HCT116 (cell line): ENCODE measurements at regions not wholly inside any gene's neighbourhood (a gene's known extent, or its start where the extent isn't known, plus 50 kb on each side); places are given as distances from the start of the nearest gene placed in this dataset.
"Not testable (repeated sequence)": the region's sequence is repeated elsewhere in the genome, so short reads cannot be mapped to it uniquely, and the experiment has no call there.

Source experiments
- ATAC-seq: fragments of 200-7000 bp; cut with Tn5 transposase; 2 replicates; pipeline ENCODE4 v1.9.1; 2020; ENCODE audit warnings: mild to moderate bottlenecking, moderate library complexity
- BruUV-seq: library from RNA; stranded (reverse); fragments of 400-500 nt; replicated peaks from 2 replicates; lab custom pipeline; 2021; lab: Mats Ljungman, UMichigan
- CTCF ChIA-PET: fragments of 300-600 bp; sonication (Branson Sonifier 250); formaldehyde crosslinking; loops from one replicate; lab custom pipeline; 2021; ENCODE audit warnings: antibody characterized with exemption; lab: Charles Lee
- POLR2A ChIA-PET: fragments of 300-600, 350-600 bp; sonication (Branson Sonifier 250); formaldehyde crosslinking; loops from one replicate; lab custom pipeline; 2021; ENCODE audit warnings: antibody characterized with exemption; lab: Charles Lee
- RAD21 ChIA-PET, 2 experiments: fragments of 300-600 bp; sonication (Branson Sonifier 250); formaldehyde crosslinking; loops; one replicate each; lab custom pipeline; 2023; ENCODE audit warnings: low total read pairs in 2 of 2; ENCODE audit not compliant: uncharacterized antibody in 2 of 2, unreplicated experiment in 2 of 2, low non-redundant PET in 1 of 2; lab: Charles Lee
- DNase-seq: peaks from one replicate; pipeline ENCODE4 v3.0.0-alpha.2; 2010; ENCODE audit warnings: low read depth, low spot score
- H2AFZ ChIP-seq: fragments of 200-600 bp; shearing (Covaris generic), sonication (generic); 2 replicates; pipeline ENCODE4 v1.6.1; 2017; ENCODE audit warnings: low read depth, mixed run types, mixed read lengths, antibody characterized with exemption, low read length; ENCODE audit not compliant: poor library complexity, severe bottlenecking
- H3K27ac ChIP-seq: 2 replicates; pipeline ENCODE4 v1.5.1; 2012; ENCODE audit warnings: low read depth, low read length
- H3K27me3 ChIP-seq: fragments of 200-600 bp; sonication (generic); 2 replicates; pipeline ENCODE4 v1.6.1; 2016; ENCODE audit warnings: mixed run types, low read length, mixed read lengths; ENCODE audit not compliant: insufficient read depth
- H3K36me3 ChIP-seq, 2 experiments: fragments of 200-500 bp in 1 of 2; fragments of 200-600 bp in 1 of 2; sonication (Bioruptor generic) in 1 of 2; sonication (generic) in 1 of 2; 2 replicates each; pipeline versions ENCODE4 v1.5.1 to v1.6.1; 2014 to 2016; ENCODE audit warnings: low read length in 2 of 2, inconsistent platforms in 1 of 2, mixed read lengths in 1 of 2, mixed run types in 1 of 2; ENCODE audit not compliant: insufficient read depth in 2 of 2, control insufficient read depth in 1 of 2
- H3K4me1 ChIP-seq, 2 experiments: fragments of 200-600 bp in 1 of 2; sonication (generic) in 1 of 2; 2 replicates each; pipeline versions ENCODE4 v1.5.1 to v1.6.1; 2012 to 2017; ENCODE audit warnings: low read length in 2 of 2, inconsistent platforms in 1 of 2, mild to moderate bottlenecking in 1 of 2, mixed read lengths in 1 of 2, mixed run types in 1 of 2, moderate library complexity in 1 of 2; ENCODE audit not compliant: insufficient read depth in 2 of 2, control insufficient read depth in 1 of 2
- H3K4me2 ChIP-seq: fragments of 200-600 bp; sonication (generic); 2 replicates; pipeline ENCODE4 v1.6.1; 2017; ENCODE audit warnings: mixed run types, low read length, mixed read lengths
- H3K4me3 ChIP-seq, 2 experiments: fragments of 200-600 bp in 1 of 2; sonication (generic) in 1 of 2; replicated peaks in 1 of 2; 2 replicates each; pipeline ENCODE4 v1.5.1; 2011 to 2016; ENCODE audit warnings: low read length in 2 of 2, control low read depth in 1 of 2, low read depth in 1 of 2, mild to moderate bottlenecking in 1 of 2, mixed read lengths in 1 of 2, mixed run types in 1 of 2
- H3K79me2 ChIP-seq: fragments of 200-600 bp; sonication (generic); 2 replicates; pipeline ENCODE4 v1.6.1; 2017; ENCODE audit warnings: mild to moderate bottlenecking, mixed run types, low read length, moderate library complexity, mixed read lengths; ENCODE audit not compliant: insufficient read depth
- H3K9ac ChIP-seq: fragments of 200-600 bp; sonication (generic); 2 replicates; pipeline ENCODE4 v1.6.1; 2016; ENCODE audit warnings: low read length, mixed read lengths
- H3K9me2 ChIP-seq: fragments of 200-600 bp; sonication (generic), shearing (Covaris generic); 2 replicates; pipeline ENCODE4 v1.6.1; 2017; ENCODE audit warnings: mixed run types, mild to moderate bottlenecking, moderate library complexity; ENCODE audit not compliant: insufficient read depth
- H3K9me3 ChIP-seq, 2 experiments: fragments of 200-500 bp in 1 of 2; fragments of 200-600 bp in 1 of 2; sonication (Bioruptor generic) in 1 of 2; sonication (generic) in 1 of 2; 2 replicates each; pipeline ENCODE4 v1.6.1; 2014 to 2017; ENCODE audit warnings: low read length in 2 of 2, mixed read lengths in 2 of 2, inconsistent platforms in 1 of 2, low read depth in 1 of 2, mild to moderate bottlenecking in 1 of 2, mixed run types in 1 of 2, moderate library complexity in 1 of 2; ENCODE audit not compliant: control insufficient read depth in 1 of 2, insufficient read depth in 1 of 2
- H4K20me1 ChIP-seq: fragments of 200-600 bp; sonication (generic), shearing (Covaris generic); 2 replicates; pipeline ENCODE4 v1.6.1; 2017; ENCODE audit warnings: mixed run types, mild to moderate bottlenecking, moderate library complexity; ENCODE audit not compliant: insufficient read depth
- ATF3 ChIP-seq: IDR thresholded peaks from 2 replicates; pipeline ENCODE4 v1.6.1; 2012
- CBX3 ChIP-seq: IDR thresholded peaks from 2 replicates; pipeline ENCODE4 v1.6.1; 2012; ENCODE audit warnings: low read depth
- CTCF ChIP-seq, 3 experiments: fragments of 200-600 bp in 1 of 3; sonication (generic) in 1 of 3; IDR thresholded peaks in 2 of 3; conservative IDR thresholded peaks in 1 of 3; 2 replicates each; pipeline ENCODE4 v1.5.1; 2012 to 2017; ENCODE audit warnings: low read depth in 2 of 3, low read length in 2 of 3, antibody characterized with exemption in 1 of 3, borderline replicate concordance in 1 of 3, control low read depth in 1 of 3, mild to moderate bottlenecking in 1 of 3, mixed read lengths in 1 of 3, mixed run types in 1 of 3, moderate library complexity in 1 of 3; ENCODE audit not compliant: insufficient read depth in 1 of 3
- EGR1 ChIP-seq: IDR thresholded peaks from 2 replicates; pipeline ENCODE4 v1.6.1; 2012; ENCODE audit warnings: low read depth
- ELF1 ChIP-seq: IDR thresholded peaks from 2 replicates; pipeline ENCODE4 v1.6.1; 2012; ENCODE audit warnings: low read depth, borderline replicate concordance
- EZH2 ChIP-seq: fragments of 200-600 bp; sonication (generic); IDR thresholded peaks from 2 replicates; pipeline ENCODE4 v1.6.1; 2017; ENCODE audit warnings: antibody characterized with exemption, mixed run types
- EZH2phosphoT487 ChIP-seq: fragments of 200-600 bp; IDR thresholded peaks from 2 replicates; pipeline ENCODE4 v1.6.1; 2018; ENCODE audit warnings: antibody characterized with exemption, borderline replicate concordance
- FOSL1 ChIP-seq: IDR thresholded peaks from 2 replicates; pipeline ENCODE4 v1.6.1; 2012; ENCODE audit warnings: low read depth
- JUND ChIP-seq: IDR thresholded peaks from 2 replicates; pipeline ENCODE4 v1.6.1; 2012
- POLR2A ChIP-seq: IDR thresholded peaks from 2 replicates; pipeline ENCODE4 v1.7.0; 2011; ENCODE audit warnings: borderline replicate concordance; ENCODE audit not compliant: insufficient read depth, insufficient read length; ENCODE audit errors: extremely low read depth
- POLR2AphosphoS5 ChIP-seq: IDR thresholded peaks from 2 replicates; pipeline ENCODE4 v1.6.1; 2011; ENCODE audit warnings: mild to moderate bottlenecking, low read depth, low read length, moderate library complexity
- RAD21 ChIP-seq: IDR thresholded peaks from 2 replicates; pipeline ENCODE4 v1.6.1; 2012; ENCODE audit warnings: low read depth, mild to moderate bottlenecking
- SIN3A ChIP-seq: IDR thresholded peaks from 2 replicates; pipeline ENCODE4 v1.6.1; 2012; ENCODE audit warnings: low read depth
- SP1 ChIP-seq: IDR thresholded peaks from 2 replicates; pipeline ENCODE4 v1.6.1; 2012; ENCODE audit warnings: low read depth
- SRF ChIP-seq: IDR thresholded peaks from 2 replicates; pipeline ENCODE4 v1.6.1; 2012; ENCODE audit warnings: low read depth
- YY1 ChIP-seq: IDR thresholded peaks from 2 replicates; pipeline ENCODE4 v1.6.1; 2011; ENCODE audit warnings: low read length, low read depth, moderate library complexity, mild to moderate bottlenecking; ENCODE audit not compliant: insufficient replicate concordance; ENCODE audit errors: extremely low read depth
- ZBTB33 ChIP-seq: IDR thresholded peaks from 2 replicates; pipeline ENCODE4 v1.6.1; 2011; ENCODE audit warnings: mild to moderate bottlenecking, low read length, moderate library complexity; ENCODE audit not compliant: insufficient replicate concordance; ENCODE audit errors: extremely low read depth
- ZFX ChIP-seq: fragments of 450-650 bp; IDR thresholded peaks from 2 replicates; pipeline ENCODE4 v1.6.1; 2017
- ZNF274 ChIP-seq: fragments of 200-500 bp; sonication (Bioruptor generic); IDR thresholded peaks from 2 replicates; pipeline ENCODE4 v1.6.1; 2014; ENCODE audit warnings: mild to moderate bottlenecking, low read depth, low read length, inconsistent platforms
- intact Hi-C: fragments of 100-400 bp; cut with micrococcal nuclease; formaldehyde crosslinking; loops from 2 replicates; pipeline ENCODE4 v1.10.0; 2022

- Histone ChIP-seq H4K20me1 (no peaks in the 10 kb centered on the region), H3K4me1 (no peaks in the 10 kb centered on the region), H3K9me2 (no peaks in the 10 kb centered on the region), H3K4me2 (no peak overlapping the region), H3K9ac (no peak overlapping the region), H2AFZ (no peak overlapping the region), H3K27ac (no peak overlapping the region), H3K27me3 (no peaks in the 10 kb centered on the region), H3K9me3 (no peaks in the 10 kb centered on the region), H3K36me3 (no peaks in the 10 kb centered on the region), H3K4me3 (no peak overlapping the region), H3K79me2 (no peaks in the 10 kb centered on the region)
- ChIA-PET POLR2A (interaction anchor here (0.6 kb wide), 1 partner anchor 40 kb away, joined by 3 read pairs; no protein-coding TSS in a partner anchor), RAD21 (no interaction called here), CTCF (interaction anchor here (1.5 to 2.1 kb wide), 5 partner anchors 10 to 495 kb away, joined by 4 to 7 read pairs (median 7); no protein-coding TSS in a partner anchor)
- intact Hi-C loops: no loop called here
- ATAC-seq (no peak), DNase-seq (no peak)
- TF ChIP-seq CTCF (IDR thresholded peaks at IDR 0.05 in 2 of 3, conservative IDR thresholded peaks at IDR 0.05 in 1 of 3; ENCODE audit: borderline replicate concordance in 1 of 3, insufficient read depth in 1 of 3, low read depth in 2 of 3, low read length in 2 of 3) (no peak), POLR2AphosphoS5 (no peak), EZH2phosphoT487 (no peak), RAD21 (no peak), ZFX (no peak), JUND (no peak), YY1 (no peak), EGR1 (no peak), ATF3 (no peak), ZNF274 (no peak), ZBTB33 (no peak), FOSL1 (no peak), SP1 (no peak), CBX3 (no peak), ELF1 (no peak), EZH2 (no peak), POLR2A (no peak), SIN3A (no peak), SRF (no peak)
- BruUV-seq: no TSS peak
Observed at GRCh38 chr12:85425926-85426325, 145.9 kb downstream of the ALX1 start.

- H3K4me2 ChIP-seq, H3K36me3 ChIP-seq, H3K9ac ChIP-seq, H3K27ac ChIP-seq, RAD21 ChIA-PET, H3K9me3 ChIP-seq, intact Hi-C loops, BruUV-seq, H4K20me1 ChIP-seq, H2AFZ ChIP-seq, ATAC-seq, H3K4me3 ChIP-seq, H3K79me2 ChIP-seq, H3K4me1 ChIP-seq, POLR2A ChIA-PET, H3K27me3 ChIP-seq, DNase-seq, H3K9me2 ChIP-seq: not testable (repeated sequence)
- CTCF ChIA-PET: interaction anchor here (1.2 kb wide), 1 partner anchor 8 kb away, joined by 3 read pairs; no protein-coding TSS in a partner anchor
Observed at GRCh38 chr12:85433148-85433547, 153.1 kb downstream of the ALX1 start.
